H1 (cell line): ENCODE measurements at regions not wholly inside any gene's neighbourhood (a gene's known extent, or its start where the extent isn't known, plus 50 kb on each side); places are given as distances from the start of the nearest gene placed in this dataset.

Source experiments
- CTCF ChIA-PET: fragments of 300-600 bp; sonication (Branson Sonifier 250); formaldehyde crosslinking; loops from one replicate; lab custom pipeline; 2021; ENCODE audit not compliant: partially characterized antibody; lab: Charles Lee
- POLR2A ChIA-PET: fragments of 300-600 bp; sonication (Branson Sonifier 250); formaldehyde crosslinking; loops from one replicate; lab custom pipeline; 2021; ENCODE audit warnings: inconsistent platforms; ENCODE audit not compliant: partially characterized antibody; lab: Charles Lee
- DNase-seq, 2 experiments: peaks; one replicate each; pipeline versions ENCODE4 v3.0.0 to v3.0.0-alpha.2; 2010 to 2022; ENCODE audit warnings: low spot score in 2 of 2, low read depth in 1 of 2, mixed read lengths in 1 of 2
- FAIRE-seq: peaks from 2 replicates; lab custom pipeline; 2011; peaks lifted over from hg19 to GRCh38; lab: Jason Lieb, UNC
- H2AFZ ChIP-seq: 2 replicates; pipeline ENCODE4 v1.8.1; 2012; ENCODE audit warnings: low read length, inconsistent platforms
- H2AK5ac ChIP-seq: 2 replicates; pipeline ENCODE4 v1.6.1; 2013; ENCODE audit warnings: low read depth, low read length
- H2BK120ac ChIP-seq: replicated peaks from 2 replicates; pipeline ENCODE3; 2013; ENCODE audit warnings: low read depth, low read length, inconsistent platforms
- H2BK12ac ChIP-seq: 2 replicates; pipeline ENCODE4 v1.6.1; 2013; ENCODE audit warnings: low read depth, low read length
- H2BK15ac ChIP-seq: 2 replicates; pipeline ENCODE4 v1.6.1; 2013; ENCODE audit warnings: low read length
- H2BK20ac ChIP-seq: 2 replicates; pipeline ENCODE4 v1.6.1; 2013; ENCODE audit warnings: low read length
- H2BK5ac ChIP-seq: 2 replicates; pipeline ENCODE4 v1.6.1; 2013; ENCODE audit warnings: low read depth, low read length
- H3K14ac ChIP-seq: 2 replicates; pipeline ENCODE4 v1.6.1; 2013; ENCODE audit warnings: inconsistent platforms; ENCODE audit not compliant: insufficient read length
- H3K18ac ChIP-seq: 2 replicates; pipeline ENCODE4 v1.6.1; 2013; ENCODE audit warnings: low read length; ENCODE audit errors: extremely low read depth
- H3K23ac ChIP-seq: 2 replicates; pipeline ENCODE4 v1.6.1; 2013; ENCODE audit warnings: inconsistent platforms; ENCODE audit not compliant: insufficient read length
- H3K23me2 ChIP-seq: 2 replicates; pipeline ENCODE4 v1.6.1; 2013; ENCODE audit warnings: low read depth, low read length
- H3K27ac ChIP-seq: 2 replicates; pipeline ENCODE4 v1.6.1; 2011; ENCODE audit warnings: low read depth, low read length, inconsistent platforms
- H3K27me3 ChIP-seq, 4 experiments: replicated peaks in 1 of 4; 1 replicate in 1 of 4; 2 replicates in 3 of 4; pipeline versions ENCODE4 v1.6.1 to v1.8.1; 2011 to 2013; ENCODE audit warnings: low read length in 3 of 4, mild to moderate bottlenecking in 3 of 4, inconsistent platforms in 2 of 4, mixed read lengths in 2 of 4, moderate library complexity in 1 of 4; ENCODE audit not compliant: control insufficient read depth in 3 of 4, insufficient read depth in 3 of 4; ENCODE audit errors: extremely low read depth in 1 of 4
- H3K36me3 ChIP-seq, 4 experiments: 2 replicates each; pipeline versions ENCODE4 v1.6.1 to v1.8.1; 2011 to 2013; ENCODE audit warnings: mild to moderate bottlenecking in 4 of 4, low read length in 3 of 4, moderate library complexity in 2 of 4, control low read depth in 1 of 4, inconsistent platforms in 1 of 4; ENCODE audit not compliant: insufficient read depth in 4 of 4, control insufficient read depth in 2 of 4
- H3K4ac ChIP-seq: replicated peaks from 2 replicates; pipeline ENCODE3; 2013; ENCODE audit warnings: low read length, low read depth, mixed read lengths, inconsistent platforms; ENCODE audit not compliant: insufficient read length
- H3K4me1 ChIP-seq, 4 experiments: replicated peaks in 1 of 4; 1 replicate in 1 of 4; 2 replicates in 3 of 4; pipeline versions ENCODE4 v1.6.1 to v1.8.1; 2011 to 2013; ENCODE audit warnings: low read length in 3 of 4, inconsistent platforms in 2 of 4, mixed read lengths in 1 of 4; ENCODE audit not compliant: insufficient read depth in 4 of 4, control insufficient read depth in 3 of 4
- H3K4me2 ChIP-seq, 2 experiments: 2 replicates each; pipeline versions ENCODE4 v1.6.1 to v1.8.1; 2011 to 2013; ENCODE audit warnings: low read depth in 2 of 2, low read length in 2 of 2, control low read depth in 1 of 2, inconsistent platforms in 1 of 2, mild to moderate bottlenecking in 1 of 2; ENCODE audit not compliant: insufficient read depth in 1 of 2
- H3K4me3 ChIP-seq, 4 experiments: fragments of 200-600, 300-600 bp in 1 of 4; sonication (generic), shearing (Covaris generic), sonication (Bioruptor Twin) in 1 of 4; 2 replicates each; pipeline versions ENCODE4 v1.5.1 to v1.8.1; 2011 to 2016; ENCODE audit warnings: low read length in 4 of 4, low read depth in 3 of 4, control low read depth in 2 of 4, inconsistent platforms in 2 of 4, mild to moderate bottlenecking in 2 of 4, mixed read lengths in 1 of 4, moderate library complexity in 1 of 4; ENCODE audit not compliant: insufficient read depth in 2 of 4; ENCODE audit errors: extremely low read depth in 1 of 4
- H3K56ac ChIP-seq: replicated peaks from 2 replicates; pipeline ENCODE3; 2013; ENCODE audit warnings: low read depth, mild to moderate bottlenecking, mixed read lengths, low read length, inconsistent platforms; ENCODE audit not compliant: insufficient read length
- H3K79me1 ChIP-seq: 2 replicates; pipeline ENCODE4 v1.6.1; 2013; ENCODE audit warnings: low read depth, low read length, control low read depth
- H3K79me2 ChIP-seq, 2 experiments: 2 replicates each; pipeline versions ENCODE4 v1.6.1 to v1.8.1; 2012 to 2013; ENCODE audit warnings: low read length in 2 of 2, mild to moderate bottlenecking in 2 of 2, inconsistent platforms in 1 of 2; ENCODE audit not compliant: insufficient read depth in 2 of 2, control insufficient read depth in 1 of 2
- H3K9ac ChIP-seq, 4 experiments: replicated peaks in 1 of 4; 1 replicate in 1 of 4; 2 replicates in 3 of 4; pipeline versions ENCODE4 v1.6.1 to v1.8.1; 2011 to 2013; ENCODE audit warnings: low read depth in 3 of 4, low read length in 3 of 4, control low read depth in 2 of 4, mild to moderate bottlenecking in 2 of 4, moderate library complexity in 2 of 4, inconsistent platforms in 1 of 4; ENCODE audit errors: extremely low read depth in 1 of 4
- H3K9me3 ChIP-seq, 2 experiments: 2 replicates each; pipeline versions ENCODE4 v1.6.1 to v1.8.1; 2012 to 2013; ENCODE audit warnings: mild to moderate bottlenecking in 2 of 2, moderate library complexity in 2 of 2, control low read depth in 1 of 2, inconsistent platforms in 1 of 2, low read depth in 1 of 2, low read length in 1 of 2, mixed read lengths in 1 of 2; ENCODE audit not compliant: insufficient read depth in 2 of 2
- H4K20me1 ChIP-seq, 2 experiments: replicated peaks in 1 of 2; 2 replicates each; pipeline versions ENCODE3 to v1.8.1; 2011 to 2013; ENCODE audit warnings: inconsistent platforms in 2 of 2, low read length in 2 of 2, mild to moderate bottlenecking in 1 of 2; ENCODE audit not compliant: insufficient read depth in 2 of 2, control insufficient read depth in 1 of 2
- H4K5ac ChIP-seq: 2 replicates; pipeline ENCODE4 v1.6.1; 2013; ENCODE audit warnings: low read length, low read depth, mixed read lengths, inconsistent platforms; ENCODE audit not compliant: insufficient read length
- H4K8ac ChIP-seq: 2 replicates; pipeline ENCODE4 v1.8.0; 2013; ENCODE audit warnings: mild to moderate bottlenecking, moderate library complexity, low read length, inconsistent platforms; ENCODE audit not compliant: insufficient read depth; ENCODE audit errors: extremely low read depth
- H4K91ac ChIP-seq: replicated peaks from 2 replicates; pipeline ENCODE3; 2013; ENCODE audit warnings: low read length, mixed read lengths, inconsistent platforms; ENCODE audit not compliant: insufficient read length
- ASH2L ChIP-seq: fragments of 200-600, 300-600 bp; sonication (generic); IDR thresholded peaks from one replicate; pipeline ENCODE4 v1.7.1; 2017; ENCODE audit warnings: low read length
- CBX8 ChIP-seq: fragments of 300-800, 300-1000 bp; sonication (generic); IDR thresholded peaks from 2 replicates; pipeline ENCODE4 v1.7.1; 2016; ENCODE audit warnings: low read depth, low read length, borderline replicate concordance
- EGR1 ChIP-seq: IDR thresholded peaks from 2 replicates; pipeline ENCODE4 v1.6.1; 2011; ENCODE audit warnings: low read depth, low read length, borderline replicate concordance
- JUN ChIP-seq: IDR thresholded peaks from 2 replicates; pipeline ENCODE4 v1.6.1; 2011; ENCODE audit warnings: low read depth, mild to moderate bottlenecking, improper control_type of control experiment, low read length
- JUND ChIP-seq: IDR thresholded peaks from 2 replicates; pipeline ENCODE4 v1.6.1; 2011; ENCODE audit warnings: mild to moderate bottlenecking, improper control_type of control experiment, low read length
- KDM1A ChIP-seq: fragments of 200-600, 300-600 bp; sonication (generic); IDR thresholded peaks from 2 replicates; pipeline ENCODE4 v1.7.1; 2016; ENCODE audit warnings: mild to moderate bottlenecking, low read length, borderline replicate concordance
- MAFK ChIP-seq: IDR thresholded peaks from 2 replicates; pipeline ENCODE4 v1.6.1; 2012; ENCODE audit warnings: low read depth, mild to moderate bottlenecking, improper control_type of control experiment, low read length
- RXRA ChIP-seq: IDR thresholded peaks from 2 replicates; pipeline ENCODE4 v1.6.1; 2011; ENCODE audit warnings: low read depth, mild to moderate bottlenecking, low read length, moderate library complexity; ENCODE audit not compliant: insufficient read depth
- SP1 ChIP-seq: IDR thresholded peaks from 2 replicates; pipeline ENCODE4 v1.6.1; 2011; ENCODE audit warnings: low read depth, low read length
- TAF1 ChIP-seq: IDR thresholded peaks from 2 replicates; pipeline ENCODE4 v1.6.1; 2011; ENCODE audit warnings: mild to moderate bottlenecking, low read depth, low read length
- USF2 ChIP-seq: IDR thresholded peaks from 2 replicates; pipeline ENCODE4 v1.6.1; 2011; ENCODE audit warnings: low read length, improper control_type of control experiment
- ZNF274 ChIP-seq: IDR thresholded peaks from 2 replicates; pipeline ENCODE4 v1.7.0; 2012; ENCODE audit warnings: low read length, borderline replicate concordance; ENCODE audit errors: extremely low read depth
- WGBS, 2 experiments: shearing (Covaris generic) in 1 of 2; methylation state at CpG; one replicate each; pipeline versions ENCODE4 v1.1.6 to v1.1.7; 2013 to 2015; ENCODE audit warnings: low lambda C conversion rate in 2 of 2, mixed read lengths in 2 of 2, inconsistent platforms in 1 of 2, low coverage in 1 of 2, missing lambda C conversion rate in 1 of 2; ENCODE audit not compliant: insufficient replicate concordance in 2 of 2, insufficient coverage in 1 of 2, insufficient read length in 1 of 2; ENCODE audit errors: extremely low coverage in 1 of 2, missing lambda C conversion rate in 1 of 2; 5-methylcytosine and 5-hydroxymethylcytosine counted together

GRCh38 chr17:69883120-69883519, 191.9 kb upstream of the KCNJ16 start:
- H4K5ac ChIP-seq: no peak overlapping the region
- ChIA-PET CTCF (no interaction called here), POLR2A (no interaction called here)
- H3K4ac ChIP-seq: no peak overlapping the region
- no peak overlapping the region for H4K91ac ChIP-seq
- H3K18ac ChIP-seq: no peak overlapping the region
- H2BK12ac ChIP-seq: no peak overlapping the region
- H3K23me2 ChIP-seq: no peaks in the 10 kb centered on the region
- H2BK120ac ChIP-seq: no peak overlapping the region
- no peak overlapping the region for H2BK20ac ChIP-seq
- no peak overlapping the region for H3K14ac ChIP-seq
- H3K79me2 ChIP-seq: no peaks in the 10 kb centered on the region
- H2AFZ ChIP-seq: no peak overlapping the region
- no peaks in the 10 kb centered on the region for H3K36me3 ChIP-seq
- no peaks in the 10 kb centered on the region for H3K4me1 ChIP-seq
- no peak overlapping the region for H2BK5ac ChIP-seq
- no peak overlapping the region for H2BK15ac ChIP-seq
- DNase-seq (no peak), FAIRE-seq (no peak)
- no peak overlapping the region for H3K56ac ChIP-seq
- no peaks in the 10 kb centered on the region for H3K27me3 ChIP-seq
- no peaks in the 10 kb centered on the region for H4K20me1 ChIP-seq
- H4K8ac ChIP-seq: no peak overlapping the region
- H2AK5ac ChIP-seq: no peak overlapping the region
- H3K9me3 ChIP-seq: no peaks in the 10 kb centered on the region
- no peak overlapping the region for H3K4me3 ChIP-seq
- no peak overlapping the region for H3K27ac ChIP-seq
- no peak overlapping the region for H3K4me2 ChIP-seq
- H3K9ac ChIP-seq: no peak overlapping the region
- no peaks in the 10 kb centered on the region for H3K79me1 ChIP-seq
- no peak overlapping the region for H3K23ac ChIP-seq
- WGBS, 2 experiments: 99% methylated on average over 3 of the region's 3 CpGs; no CpG with 5 or more reads in 1 of the 2 experiments
- TF ChIP-seq USF2 (no peak), EGR1 (no peak), MAFK (no peak), JUN (no peak), JUND (no peak), CBX8 (no peak), RXRA (no peak), ASH2L (no peak), SP1 (no peak), KDM1A (no peak), TAF1 (no peak), ZNF274 (no peak)
